ENCODE measurements at regions not wholly inside any gene's neighbourhood (a gene's known extent, or its start where the extent isn't known, plus 50 kb on each side); places are given as distances from the start of the nearest gene placed in this dataset.

GRCh38 chr9:30970812-30971211 is 1413.6 kb upstream of the ACO1 start:
- POLR2A ChIA-PET: no interaction called here
- Histone ChIP-seq H3K27ac (ENCODE audit: extremely low read length, insufficient read depth, low read length) (no peak overlapping the region), H3K79me2 (ENCODE audit: insufficient read depth, low read length) (no peaks in the 10 kb centered on the region), H3K9me3 (ENCODE audit: low read length) (no peaks in the 10 kb centered on the region), H3K4me1 (ENCODE audit: insufficient read depth, low read length) (no peaks in the 10 kb centered on the region), H3K4me2 (ENCODE audit: low read depth, low read length) (no peak overlapping the region), H3K4me3 (replicated peaks in 1 of 3; ENCODE audit: insufficient read depth in 1 of 3, low read depth in 2 of 3, low read length in 3 of 3) (no peak overlapping the region), H3K27me3 (ENCODE audit: control insufficient read depth in 1 of 2, insufficient read depth in 2 of 2, low read length in 2 of 2) (no peaks in the 10 kb centered on the region), H4K20me1 (ENCODE audit: insufficient read depth, low read length) (no peaks in the 10 kb centered on the region), H3K36me3 (replicated peaks in 1 of 2; ENCODE audit: control insufficient read depth in 1 of 2, insufficient read depth in 2 of 2, low read length in 2 of 2) (no peaks in the 10 kb centered on the region), H2AFZ (ENCODE audit: low read length) (no peak overlapping the region), H3K9ac (ENCODE audit: insufficient read depth, low read depth, low read length) (no peak overlapping the region)
- 0% methylated on average over 3 of the region's 3 CpGs for WGBS (ENCODE audit: low lambda C conversion rate)
- ATAC-seq (no peak), FAIRE-seq (no peak), DNase-seq (ENCODE audit: low spot score) (no peak)
- in situ Hi-C loops (cut with HindIII; ENCODE audit: extremely low pct_ligation_motif_present, low pct_unique_long_range_greater_than_20kb) (no loop called here), intact Hi-C loops (cut with micrococcal nuclease; ENCODE audit: unreplicated experiment) (no loop called here)
- TF ChIP-seq DBP (CRISPR knock-in tag; IDR thresholded peaks at IDR 0.05; ENCODE audit: not compliant biosample characterization) (no peak), ZNF878 (CRISPR knock-in tag; IDR thresholded peaks at IDR 0.05) (no peak), CCAR2 (optimal IDR thresholded peaks at IDR 0.05; ENCODE audit: low read depth, low read length) (no peak), RNF2 (conservative IDR thresholded peaks at IDR 0.05; ENCODE audit: low read depth) (no peak), NFRKB (IDR thresholded peaks at IDR 0.05) (no peak), ZNF235 (CRISPR knock-in tag; IDR thresholded peaks at IDR 0.05; ENCODE audit: borderline replicate concordance) (no peak), ZFP1 (CRISPR knock-in tag; IDR thresholded peaks at IDR 0.05) (no peak), ZNF780A (CRISPR knock-in tag; IDR thresholded peaks at IDR 0.05) (no peak), ZNF790 (CRISPR knock-in tag; IDR thresholded peaks at IDR 0.05; ENCODE audit: borderline replicate concordance) (no peak)
- TF ChIP-seq, protein P1, sequence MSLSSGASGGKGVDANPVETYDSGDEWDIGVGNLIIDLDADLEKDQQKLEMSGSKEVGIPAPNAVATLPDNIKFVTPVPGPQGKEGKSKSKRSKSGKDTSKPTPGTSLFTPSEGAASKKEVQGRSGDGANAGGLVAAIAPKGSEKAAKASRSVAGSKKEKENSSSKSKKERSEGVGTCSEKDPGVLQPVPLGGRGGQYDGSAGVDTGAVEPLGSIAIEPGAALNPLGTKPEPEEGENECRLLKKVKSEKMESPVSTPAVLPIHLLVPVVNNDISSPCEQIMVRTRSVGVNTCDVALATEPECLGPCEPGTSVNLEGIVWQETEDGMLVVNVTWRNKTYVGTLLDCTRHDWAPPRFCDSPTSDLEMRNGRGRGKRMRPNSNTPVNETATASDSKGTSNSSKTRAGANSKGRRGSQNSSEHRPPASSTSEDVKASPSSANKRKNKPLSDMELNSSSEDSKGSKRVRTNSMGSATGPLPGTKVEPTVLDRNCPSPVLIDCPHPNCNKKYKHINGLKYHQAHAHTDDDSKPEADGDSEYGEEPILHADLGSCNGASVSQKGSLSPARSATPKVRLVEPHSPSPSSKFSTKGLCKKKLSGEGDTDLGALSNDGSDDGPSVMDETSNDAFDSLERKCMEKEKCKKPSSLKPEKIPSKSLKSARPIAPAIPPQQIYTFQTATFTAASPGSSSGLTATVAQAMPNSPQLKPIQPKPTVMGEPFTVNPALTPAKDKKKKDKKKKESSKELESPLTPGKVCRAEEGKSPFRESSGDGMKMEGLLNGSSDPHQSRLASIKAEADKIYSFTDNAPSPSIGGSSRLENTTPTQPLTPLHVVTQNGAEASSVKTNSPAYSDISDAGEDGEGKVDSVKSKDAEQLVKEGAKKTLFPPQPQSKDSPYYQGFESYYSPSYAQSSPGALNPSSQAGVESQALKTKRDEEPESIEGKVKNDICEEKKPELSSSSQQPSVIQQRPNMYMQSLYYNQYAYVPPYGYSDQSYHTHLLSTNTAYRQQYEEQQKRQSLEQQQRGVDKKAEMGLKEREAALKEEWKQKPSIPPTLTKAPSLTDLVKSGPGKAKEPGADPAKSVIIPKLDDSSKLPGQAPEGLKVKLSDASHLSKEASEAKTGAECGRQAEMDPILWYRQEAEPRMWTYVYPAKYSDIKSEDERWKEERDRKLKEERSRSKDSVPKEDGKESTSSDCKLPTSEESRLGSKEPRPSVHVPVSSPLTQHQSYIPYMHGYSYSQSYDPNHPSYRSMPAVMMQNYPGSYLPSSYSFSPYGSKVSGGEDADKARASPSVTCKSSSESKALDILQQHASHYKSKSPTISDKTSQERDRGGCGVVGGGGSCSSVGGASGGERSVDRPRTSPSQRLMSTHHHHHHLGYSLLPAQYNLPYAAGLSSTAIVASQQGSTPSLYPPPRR (CRISPR knock-in tag; IDR thresholded peaks at IDR 0.05; ENCODE audit: borderline replicate concordance): no peak
- CTCF ChIA-PET (ENCODE audit: low intra/inter-chr PET ratio, low total read pairs): no interaction called here
- no TSS peak for BruUV-seq (replicated peaks)
